ENCODE measurements at regions not wholly inside any gene's neighbourhood (a gene's known extent, or its start where the extent isn't known, plus 50 kb on each side); places are given as distances from the start of the nearest gene placed in this dataset.

DNA sequence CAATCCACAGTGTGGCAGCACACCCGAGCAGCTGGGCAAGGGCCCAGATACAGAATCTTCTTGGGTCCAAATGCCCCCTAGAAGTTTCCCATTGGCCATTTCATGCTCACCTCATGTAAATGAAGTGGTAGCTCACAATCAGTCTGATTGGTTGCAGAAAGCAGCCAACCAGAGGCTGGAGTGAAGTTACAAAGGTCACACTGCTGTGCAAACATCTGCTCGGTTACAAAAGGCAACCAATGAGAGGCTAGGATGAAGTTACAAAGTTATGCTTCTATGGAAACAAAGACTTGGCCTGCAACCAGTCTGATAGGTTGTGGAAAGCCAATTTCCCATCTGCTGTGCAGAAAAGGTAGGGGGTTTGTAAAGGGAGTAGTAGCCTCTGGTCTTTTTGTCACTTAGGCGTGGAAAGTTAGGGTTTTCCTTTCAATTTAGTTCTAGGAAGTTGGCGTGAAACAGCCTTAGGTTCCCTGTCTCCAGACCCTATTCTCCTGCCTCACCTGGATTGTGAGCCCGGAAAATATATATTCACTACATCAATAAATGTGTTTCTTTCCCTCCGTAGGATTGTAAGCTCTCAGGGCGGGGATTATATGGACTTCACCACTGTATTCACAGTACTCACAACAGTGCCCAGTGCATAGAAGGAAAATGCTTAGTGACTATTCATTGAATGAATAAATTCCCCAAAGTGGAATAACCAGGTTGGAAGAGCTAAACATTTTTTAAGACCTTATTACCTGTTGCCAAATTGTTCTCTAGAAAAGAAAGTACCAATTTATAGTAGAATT is 91.9 kb downstream of the URB2 start:
- H3K27me3 ChIP-seq: no peaks in the 10 kb centered on the region
- H3K36me3 ChIP-seq: no peaks in the 10 kb centered on the region
- peak overlapping the region; percentile 33 to 55 (median 35) for H3K4me3 ChIP-seq
- no peaks in the 10 kb centered on the region for H3K4me1 ChIP-seq
- H3K9me3 ChIP-seq: peaks cover 0 to 5% (median 4%) of the 10 kb centered on the region in 3 donors
- DNase-seq (no peak), ATAC-seq (peak in 1 of 2 donors; percentile 36)
- intact Hi-C loops (cut with DNase I; ENCODE audit: low total_unique reads) (no loop called here), in situ Hi-C loops (cut with MboI; ENCODE audit: low sequenced_read_pairs in 4 of 4) (no loop called here)
- H3K27ac ChIP-seq: no peak overlapping the region
- no peak for TF ChIP-seq CTCF (IDR thresholded peaks at IDR 0.05 in 4 of 5, conservative IDR thresholded peaks at IDR 0.05 in 1 of 5)
- TF ChIP-seq POLR2A (IDR thresholded peaks at IDR 0.05): no peak

DNA sequence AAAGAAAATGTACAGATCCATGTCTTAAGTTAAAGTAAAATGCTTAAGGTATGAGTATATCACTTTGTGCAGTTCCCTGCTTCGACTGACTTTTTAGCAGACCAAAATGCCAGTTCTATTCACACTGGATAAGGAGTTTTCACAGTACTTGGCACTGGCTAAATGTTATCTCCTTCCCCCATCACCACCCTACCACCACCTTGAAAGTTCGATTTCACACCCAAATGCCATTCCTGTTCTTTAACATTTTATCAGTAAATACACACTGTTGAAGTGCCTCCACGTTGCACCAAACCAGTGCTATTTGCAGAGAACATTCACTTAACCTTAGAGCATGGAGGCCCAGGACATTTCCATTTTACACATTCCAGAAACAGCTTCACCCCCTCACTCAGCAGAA is 100.0 kb downstream of the URB2 start:
- H3K27me3 ChIP-seq: no peaks in the 10 kb centered on the region
- in situ Hi-C loops (cut with MboI; ENCODE audit: low sequenced_read_pairs in 4 of 4): no loop called here
- peaks cover 0 to 6% (median 5%) of the 10 kb centered on the region in 3 donors for H3K9me3 ChIP-seq
- intact Hi-C loops (cut with DNase I; ENCODE audit: low total_unique reads): no loop called here
- no peak overlapping the region for H3K4me3 ChIP-seq
- H3K36me3 ChIP-seq: no peaks in the 10 kb centered on the region
- DNase-seq (no peak), ATAC-seq (no peak)
- no peak for TF ChIP-seq POLR2A (IDR thresholded peaks at IDR 0.05)
- no peak for TF ChIP-seq CTCF (IDR thresholded peaks at IDR 0.05 in 4 of 5, conservative IDR thresholded peaks at IDR 0.05 in 1 of 5)
- H3K27ac ChIP-seq: no peak overlapping the region
- H3K4me1 ChIP-seq: no peaks in the 10 kb centered on the region

DNA sequence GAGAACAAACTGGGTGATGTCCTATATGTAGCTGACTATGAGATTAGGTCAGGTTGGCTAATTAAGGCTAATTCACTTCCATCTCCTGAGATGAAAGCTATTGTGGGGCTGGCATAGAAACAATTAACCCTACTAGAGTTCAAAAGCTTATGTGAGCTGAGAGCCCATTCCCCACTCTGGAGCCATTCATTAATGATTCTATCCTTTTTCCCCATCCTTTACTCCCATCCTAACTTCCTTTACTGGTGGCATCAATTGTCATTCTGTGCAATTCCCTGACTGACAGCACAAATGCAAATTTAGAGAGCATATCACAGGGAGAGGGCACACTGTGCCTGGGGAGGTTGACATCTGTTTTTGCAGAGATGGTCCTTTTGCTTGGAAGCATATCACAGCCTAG is 103.9 kb downstream of the URB2 start:
- Histone ChIP-seq H3K4me3 (no peak overlapping the region), H3K27ac (no peak overlapping the region), H3K27me3 (no peaks in the 10 kb centered on the region), H3K9me3 (no peaks in the 10 kb centered on the region), H3K4me1 (no peaks in the 10 kb centered on the region), H3K36me3 (no peaks in the 10 kb centered on the region)
- ATAC-seq: no peak
- in situ Hi-C loops (cut with MboI; ENCODE audit: low sequenced_read_pairs in 4 of 4): no loop called here
- TF ChIP-seq POLR2A (IDR thresholded peaks at IDR 0.05) (no peak), CTCF (IDR thresholded peaks at IDR 0.05 in 4 of 5, conservative IDR thresholded peaks at IDR 0.05 in 1 of 5) (no peak)
- intact Hi-C loops (cut with DNase I; ENCODE audit: low total_unique reads): no loop called here
- DNase-seq: no peak

DNA sequence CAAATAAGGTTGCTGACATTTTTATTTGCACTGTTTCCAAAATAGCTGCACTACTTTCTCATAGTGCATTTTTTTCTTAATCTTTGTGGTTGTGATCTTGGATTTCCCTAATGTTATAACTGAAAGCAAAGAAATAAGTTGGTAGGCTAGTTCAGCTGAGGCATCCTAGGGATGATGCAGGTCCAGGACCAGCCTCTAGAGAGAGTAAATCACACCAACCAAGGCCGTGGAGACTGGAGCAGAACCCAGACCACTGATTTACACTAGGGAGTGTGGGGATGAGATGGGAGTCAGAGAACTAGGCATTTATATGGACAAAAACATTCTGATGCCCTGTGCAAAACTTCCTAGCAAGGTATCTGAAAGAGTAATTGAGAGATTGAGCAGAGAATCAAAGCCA is 104.5 kb downstream of the URB2 start:
- no peak overlapping the region for H3K27ac ChIP-seq
- no peak for TF ChIP-seq POLR2A (IDR thresholded peaks at IDR 0.05)
- TF ChIP-seq CTCF (IDR thresholded peaks at IDR 0.05 in 4 of 5, conservative IDR thresholded peaks at IDR 0.05 in 1 of 5): no peak
- H3K4me3 ChIP-seq: no peak overlapping the region
- intact Hi-C loops (cut with DNase I; ENCODE audit: low total_unique reads) (no loop called here), in situ Hi-C loops (cut with MboI; ENCODE audit: low sequenced_read_pairs in 4 of 4) (no loop called here)
- H3K36me3 ChIP-seq: no peaks in the 10 kb centered on the region
- no peak for ATAC-seq
- H3K4me1 ChIP-seq: no peaks in the 10 kb centered on the region
- H3K9me3 ChIP-seq: no peaks in the 10 kb centered on the region
- H3K27me3 ChIP-seq: no peaks in the 10 kb centered on the region
- no peak for DNase-seq

DNA sequence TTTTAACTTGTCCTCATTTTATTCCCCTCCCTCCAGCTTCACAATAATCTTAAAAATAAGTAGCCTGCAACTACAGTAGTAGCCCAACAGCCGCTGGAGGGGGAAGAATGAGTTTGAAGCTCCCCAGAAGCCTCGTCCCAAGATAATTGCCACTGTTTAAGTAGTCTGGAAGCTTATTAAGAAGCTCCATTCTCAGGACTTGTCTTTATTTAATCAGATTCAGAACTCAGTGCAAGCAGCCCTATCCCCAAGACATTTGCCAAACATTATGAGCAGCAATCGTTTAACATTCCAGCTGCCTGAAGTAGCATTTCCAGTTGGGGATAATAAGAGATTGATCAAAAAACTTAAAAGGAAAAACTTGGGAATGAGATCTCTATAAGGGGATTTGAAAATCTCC is 106.0 kb downstream of the URB2 start:
- intact Hi-C loops (cut with DNase I; ENCODE audit: low total_unique reads) (no loop called here), in situ Hi-C loops (cut with MboI; ENCODE audit: low sequenced_read_pairs in 4 of 4) (no loop called here)
- DNase-seq (no peak), ATAC-seq (no peak)
- no peak overlapping the region for H3K27ac ChIP-seq
- H3K4me1 ChIP-seq: no peaks in the 10 kb centered on the region
- no peak for TF ChIP-seq CTCF (IDR thresholded peaks at IDR 0.05 in 4 of 5, conservative IDR thresholded peaks at IDR 0.05 in 1 of 5)
- no peak for TF ChIP-seq POLR2A (IDR thresholded peaks at IDR 0.05)
- H3K27me3 ChIP-seq: no peaks in the 10 kb centered on the region
- H3K36me3 ChIP-seq: no peaks in the 10 kb centered on the region
- H3K9me3 ChIP-seq: peaks cover 0 to 6% (median 3%) of the 10 kb centered on the region in 3 donors
- H3K4me3 ChIP-seq: no peak overlapping the region
